Effector memory CD8-positive, alpha-beta T cell (primary cell): ENCODE measurements at regions not wholly inside any gene's neighbourhood (a gene's known extent, or its start where the extent isn't known, plus 50 kb on each side); places are given as distances from the start of the nearest gene placed in this dataset.
A peak's percentile ranks its signal among the peaks of the same experiment; 100 is the strongest.

Source experiments
- ATAC-seq: fragments of 150-1000 bp; cut with Tn5 transposase; replicated peaks from 2 replicates; pipeline ENCODE4 v1.10.0; 2021; ENCODE audit warnings: mild to moderate bottlenecking, moderate library complexity
- DNase-seq, 3 experiments: peaks; one replicate each; pipeline ENCODE4 v3.0.0; 2021
- H3K27ac Mint-ChIP-seq, 2 donors: one replicate each; pipeline ENCODE4 v1.8.0; 2022; ENCODE audit warnings: mild to moderate bottlenecking in 2 of 2, mixed read lengths in 2 of 2, moderate library complexity in 2 of 2
- H3K27me3 Mint-ChIP-seq, 2 donors: one replicate each; pipeline ENCODE4 v1.8.0; 2022; ENCODE audit warnings: mixed read lengths in 2 of 2
- H3K36me3 Mint-ChIP-seq: one replicate; pipeline ENCODE4 v1.8.0; 2022; ENCODE audit warnings: mild to moderate bottlenecking, moderate library complexity, mixed read lengths; ENCODE audit not compliant: insufficient read depth
- H3K4me1 Mint-ChIP-seq, 2 donors: one replicate each; pipeline ENCODE4 v1.8.0; 2022; ENCODE audit warnings: low read depth in 2 of 2, mixed read lengths in 2 of 2
- H3K4me3 Mint-ChIP-seq, 2 donors: one replicate each; pipeline ENCODE4 v1.8.0; 2022; ENCODE audit warnings: mild to moderate bottlenecking in 2 of 2, mixed read lengths in 2 of 2, moderate library complexity in 2 of 2
- H3K9me3 Mint-ChIP-seq, 2 donors: one replicate each; pipeline ENCODE4 v1.8.0; 2022; ENCODE audit warnings: mixed read lengths in 2 of 2

GRCh38 chr10:78948621-78949030, 120.1 kb upstream of the ZMIZ1 start:
- H3K4me1 Mint-ChIP-seq = peaks cover 0 to 3% of the 10 kb centered on the region in 2 donors
- peaks cover 0 to 9% of the 10 kb centered on the region in 2 donors for H3K27me3 Mint-ChIP-seq
- H3K27ac Mint-ChIP-seq = no peak overlapping the region
- no peaks in the 10 kb centered on the region for H3K9me3 Mint-ChIP-seq
- no peak overlapping the region for H3K4me3 Mint-ChIP-seq
- H3K36me3 Mint-ChIP-seq = no peaks in the 10 kb centered on the region
- ATAC-seq (no peak), DNase-seq (no peak)

GRCh38 chr10:78950656-78951587, 117.8 kb upstream of the ZMIZ1 start:
- peaks cover 0 to 9% of the 10 kb centered on the region in 2 donors for H3K27me3 Mint-ChIP-seq
- no peak for DNase-seq
- no peak overlapping the region for H3K27ac Mint-ChIP-seq
- no peaks in the 10 kb centered on the region for H3K9me3 Mint-ChIP-seq
- ATAC-seq = no peak
- H3K4me3 Mint-ChIP-seq = no peak overlapping the region
- no peaks in the 10 kb centered on the region for H3K36me3 Mint-ChIP-seq
- H3K4me1 Mint-ChIP-seq = no peaks in the 10 kb centered on the region

- Mint-ChIP-seq H3K4me1 (no peaks in the 10 kb centered on the region), H3K9me3 (no peaks in the 10 kb centered on the region), H3K36me3 (no peaks in the 10 kb centered on the region), H3K27me3 (peaks cover 0 to 9% of the 10 kb centered on the region in 2 donors), H3K4me3 (no peak overlapping the region), H3K27ac (no peak overlapping the region)
- ATAC-seq (no peak), DNase-seq (no peak)
These were observed 116.7 kb upstream of the ZMIZ1 start for GRCh38 chr10:78952030-78952429.

- ATAC-seq = no peak
- Mint-ChIP-seq H3K27ac (no peak overlapping the region), H3K4me1 (no peaks in the 10 kb centered on the region), H3K4me3 (no peak overlapping the region), H3K36me3 (no peaks in the 10 kb centered on the region), H3K27me3 (peaks cover 0 to 9% of the 10 kb centered on the region in 2 donors), H3K9me3 (no peaks in the 10 kb centered on the region)
- no peak for DNase-seq
These were observed 116.1 kb upstream of the ZMIZ1 start for GRCh38 chr10:78952686-78953085.

DNA sequence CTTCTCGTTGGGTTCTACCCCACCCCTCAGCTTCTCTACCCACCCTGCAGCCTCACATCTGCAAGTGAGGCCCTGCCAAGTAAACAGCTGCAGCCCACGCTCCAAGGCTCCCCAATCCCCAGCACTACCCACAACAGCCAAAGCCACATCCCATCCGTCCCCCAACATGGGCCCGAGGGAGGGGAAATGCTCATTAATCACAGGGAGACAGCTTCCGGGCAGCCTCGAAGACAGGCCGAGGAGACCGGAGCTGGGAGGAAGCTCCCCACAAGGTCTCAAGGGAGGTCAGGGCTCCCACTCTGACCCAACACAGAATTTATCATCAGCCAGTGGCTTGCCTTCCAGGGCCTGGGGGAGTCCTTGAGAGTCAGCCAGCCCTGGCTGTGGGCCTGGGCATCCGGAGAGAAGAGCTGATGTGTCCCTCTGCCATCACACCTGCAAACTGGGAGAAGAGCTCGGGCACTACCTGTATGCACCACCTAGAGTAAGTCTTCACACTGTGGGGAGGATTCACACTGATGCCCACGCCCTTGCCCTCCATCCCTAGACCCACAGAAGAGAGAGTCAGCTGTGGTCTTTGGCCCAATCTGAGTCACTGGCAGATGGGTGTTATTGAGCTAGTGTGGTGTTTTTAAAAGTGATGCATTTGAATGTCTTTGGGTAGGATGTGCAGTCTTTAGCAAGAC, 115.5 kb upstream of the ZMIZ1 start:
- Mint-ChIP-seq H3K4me3 (no peak overlapping the region), H3K4me1 (no peaks in the 10 kb centered on the region), H3K27ac (no peak overlapping the region), H3K36me3 (no peaks in the 10 kb centered on the region), H3K27me3 (peaks cover 0 to 9% of the 10 kb centered on the region in 2 donors), H3K9me3 (no peaks in the 10 kb centered on the region)
- no peak for DNase-seq
- no peak for ATAC-seq

DNA sequence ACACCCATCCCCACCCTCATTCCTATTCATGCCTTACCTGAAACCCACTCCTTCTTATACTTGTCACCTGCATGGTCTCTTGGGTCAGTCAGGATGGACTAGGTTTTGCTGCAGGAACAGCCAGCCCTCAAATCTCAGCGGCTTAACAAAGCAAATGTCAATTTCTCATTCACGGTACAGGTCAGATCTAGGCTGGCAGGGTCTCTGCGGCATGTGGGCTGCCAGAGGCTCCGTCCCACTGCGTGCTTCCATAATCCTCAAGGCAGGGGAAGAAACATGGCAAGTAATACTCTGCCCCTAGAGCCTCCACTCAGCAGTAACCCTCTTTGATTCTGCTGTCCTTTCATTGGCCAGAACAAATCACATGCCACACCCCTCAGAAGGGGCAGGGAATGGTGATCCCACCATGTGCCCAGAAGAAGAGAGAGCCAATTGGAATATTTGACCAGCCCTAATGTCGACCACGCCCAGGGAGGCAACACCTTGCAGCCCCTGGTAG, 114.9 kb upstream of the ZMIZ1 start:
- Mint-ChIP-seq H3K27me3 (peaks cover 0 to 9% of the 10 kb centered on the region in 2 donors), H3K27ac (peak overlapping the region in 1 of 2 donors; percentile 17), H3K4me3 (no peak overlapping the region), H3K9me3 (no peaks in the 10 kb centered on the region), H3K4me1 (no peaks in the 10 kb centered on the region), H3K36me3 (no peaks in the 10 kb centered on the region)
- no peak for DNase-seq
- ATAC-seq = no peak

GRCh38 chr10:78954689-78955088, 114.1 kb upstream of the ZMIZ1 start:
- Mint-ChIP-seq H3K36me3 (no peaks in the 10 kb centered on the region), H3K27me3 (peaks cover 0 to 6% of the 10 kb centered on the region in 2 donors), H3K4me3 (no peak overlapping the region), H3K4me1 (no peaks in the 10 kb centered on the region), H3K9me3 (no peaks in the 10 kb centered on the region), H3K27ac (no peak overlapping the region)
- DNase-seq (no peak), ATAC-seq (no peak)

- no peaks in the 10 kb centered on the region for H3K36me3 Mint-ChIP-seq
- no peaks in the 10 kb centered on the region for H3K4me1 Mint-ChIP-seq
- H3K4me3 Mint-ChIP-seq = no peak overlapping the region
- DNase-seq (no peak), ATAC-seq (no peak)
- no peak overlapping the region for H3K27ac Mint-ChIP-seq
- H3K27me3 Mint-ChIP-seq = peaks cover 0 to 1% of the 10 kb centered on the region in 2 donors
- H3K9me3 Mint-ChIP-seq = no peaks in the 10 kb centered on the region
These were observed 113.6 kb upstream of the ZMIZ1 start for GRCh38 chr10:78955206-78955605.

- no peak for ATAC-seq
- no peak for DNase-seq
- H3K36me3 Mint-ChIP-seq = no peaks in the 10 kb centered on the region
- no peak overlapping the region for H3K4me3 Mint-ChIP-seq
- no peaks in the 10 kb centered on the region for H3K4me1 Mint-ChIP-seq
- H3K27me3 Mint-ChIP-seq = peaks cover 0 to 3% of the 10 kb centered on the region in 2 donors
- H3K9me3 Mint-ChIP-seq = no peaks in the 10 kb centered on the region
- H3K27ac Mint-ChIP-seq = no peak overlapping the region
These were observed 112.4 kb upstream of the ZMIZ1 start for GRCh38 chr10:78956391-78956790.

DNA sequence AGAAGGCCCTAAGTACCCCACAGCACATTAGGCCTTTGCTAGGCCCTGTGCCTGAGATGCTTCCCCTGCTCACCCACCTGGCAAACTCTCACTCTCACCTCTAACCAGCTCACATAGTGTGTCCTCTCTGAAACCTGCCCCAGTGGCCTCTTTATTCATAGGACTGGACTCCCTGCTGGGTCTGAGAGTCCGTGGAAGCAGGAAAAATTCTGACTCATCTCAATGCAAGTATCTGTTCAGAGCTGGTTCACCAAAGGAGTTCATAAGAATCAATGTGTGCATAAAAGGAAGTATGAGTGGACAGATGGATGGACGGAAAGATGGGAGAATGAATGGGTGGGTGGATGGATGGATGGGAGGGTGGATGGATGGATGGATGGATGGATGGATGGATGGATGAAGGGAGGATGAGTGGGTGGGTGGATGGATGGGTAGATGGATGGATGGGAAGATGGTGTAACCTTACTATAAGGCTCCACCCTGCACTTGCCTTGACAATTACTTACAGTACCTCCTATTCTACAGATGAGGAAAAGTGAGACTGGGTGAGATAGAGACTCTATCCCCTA, 111.2 kb upstream of the ZMIZ1 start:
- Mint-ChIP-seq H3K36me3 (no peaks in the 10 kb centered on the region), H3K4me1 (no peaks in the 10 kb centered on the region), H3K27ac (peak overlapping the region in 1 of 2 donors; percentile 11), H3K27me3 (peaks cover 0 to 8% of the 10 kb centered on the region in 2 donors), H3K9me3 (no peaks in the 10 kb centered on the region), H3K4me3 (no peak overlapping the region)
- ATAC-seq = no peak
- no peak for DNase-seq

DNA sequence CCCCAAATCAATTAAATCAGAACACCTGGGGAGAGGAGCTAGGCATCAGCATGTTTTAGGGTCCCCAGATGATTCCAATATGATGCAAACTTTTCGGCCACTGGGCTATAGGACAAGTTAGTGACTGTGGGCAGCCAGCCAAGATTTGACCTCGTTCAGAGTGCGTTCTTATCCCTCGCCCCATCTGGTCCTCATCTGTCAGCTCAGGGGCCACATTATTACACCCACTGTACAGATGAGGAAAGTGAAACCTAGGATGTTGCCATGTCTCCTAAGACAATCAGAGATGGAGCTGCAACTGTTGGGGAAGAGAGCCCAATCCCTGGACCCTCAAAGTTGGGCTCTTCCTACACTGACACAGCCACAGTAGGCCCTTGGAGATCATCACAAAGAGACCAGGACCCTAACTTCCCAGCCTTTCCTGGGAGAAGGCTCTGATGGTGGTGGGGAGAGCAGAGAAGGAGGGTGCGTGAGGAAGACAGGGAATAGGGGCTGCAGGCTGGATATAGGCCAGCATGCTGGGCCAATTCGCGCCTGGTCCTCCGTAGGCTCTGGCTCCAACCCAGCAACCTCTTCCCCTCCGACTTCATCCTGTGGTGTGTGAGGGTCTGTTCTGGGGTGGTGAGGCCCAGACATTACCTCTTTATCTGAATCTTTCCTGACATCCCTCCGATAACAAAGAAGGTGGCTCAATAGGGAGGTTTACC, 109.4 kb upstream of the ZMIZ1 start:
- H3K4me1 Mint-ChIP-seq = no peaks in the 10 kb centered on the region
- ATAC-seq (no peak), DNase-seq (no peak)
- no peak overlapping the region for H3K4me3 Mint-ChIP-seq
- no peaks in the 10 kb centered on the region for H3K9me3 Mint-ChIP-seq
- H3K27me3 Mint-ChIP-seq = peaks cover 0 to 8% of the 10 kb centered on the region in 2 donors
- H3K27ac Mint-ChIP-seq = no peak overlapping the region
- H3K36me3 Mint-ChIP-seq = no peaks in the 10 kb centered on the region

DNA sequence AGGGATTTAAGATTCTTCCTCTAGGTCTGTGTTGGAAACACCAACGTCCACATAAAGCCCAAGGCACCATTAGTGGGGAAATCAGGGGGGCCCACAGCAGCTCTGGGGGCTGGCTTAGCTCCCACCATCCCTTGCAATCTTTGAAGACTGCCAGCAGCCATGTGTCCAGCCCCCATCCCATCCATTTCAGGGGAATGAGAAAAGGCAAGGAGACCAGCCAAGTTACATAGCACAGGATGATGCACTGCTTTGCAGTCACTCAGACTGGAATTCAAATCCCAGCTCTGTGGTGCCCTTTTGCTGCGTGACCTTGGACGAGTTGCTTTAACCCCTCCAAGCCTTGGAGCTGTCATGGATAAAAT, 108.9 kb upstream of the ZMIZ1 start:
- Mint-ChIP-seq H3K27me3 (peaks cover 0 to 8% of the 10 kb centered on the region in 2 donors), H3K9me3 (no peaks in the 10 kb centered on the region), H3K4me1 (no peaks in the 10 kb centered on the region), H3K4me3 (no peak overlapping the region), H3K27ac (no peak overlapping the region), H3K36me3 (no peaks in the 10 kb centered on the region)
- DNase-seq (no peak), ATAC-seq (no peak)

DNA sequence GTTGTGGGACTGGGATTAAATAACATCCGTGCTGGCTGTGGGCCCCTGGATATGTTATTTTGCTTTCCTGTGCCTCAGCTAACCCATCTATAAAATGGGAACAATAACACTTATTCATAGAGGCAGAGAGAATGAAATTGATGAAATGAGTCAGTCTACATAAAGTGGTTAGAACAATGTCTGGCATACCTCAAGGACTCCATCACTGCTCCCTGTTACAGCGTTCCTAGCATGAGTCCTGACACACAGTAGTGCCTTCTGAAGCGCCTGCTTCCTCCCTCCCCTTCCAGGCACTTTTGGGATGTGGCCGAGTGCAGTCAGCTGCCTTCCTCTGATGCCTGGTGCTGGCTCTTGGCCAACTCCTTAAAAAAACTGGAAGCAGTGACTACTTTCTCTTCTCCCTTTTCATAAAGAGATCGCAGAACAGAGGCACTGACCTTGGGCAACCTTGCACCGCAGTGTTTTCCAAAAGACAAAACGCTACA, 108.4 kb upstream of the ZMIZ1 start:
- DNase-seq = no peak
- no peak overlapping the region for H3K27ac Mint-ChIP-seq
- H3K36me3 Mint-ChIP-seq = no peaks in the 10 kb centered on the region

More for the DNA sequence above, 108.4 kb upstream of the ZMIZ1 start:
- Mint-ChIP-seq H3K4me1 (no peaks in the 10 kb centered on the region), H3K27me3 (peaks cover 0 to 8% of the 10 kb centered on the region in 2 donors), H3K4me3 (no peak overlapping the region), H3K9me3 (no peaks in the 10 kb centered on the region)
- no peak for ATAC-seq
